KMS-11 (cell line): ENCODE measurements at regions not wholly inside any gene's neighbourhood (a gene's known extent, or its start where the extent isn't known, plus 50 kb on each side); places are given as distances from the start of the nearest gene placed in this dataset.
A peak's percentile ranks its signal among the peaks of the same experiment; 100 is the strongest.

Experiments
- H2AFZ ChIP-seq: fragments of 200-600 bp; sonication (generic); 2 replicates; pipeline ENCODE4 v1.6.1; 2016; ENCODE audit warnings: antibody characterized with exemption, mixed run types, low read depth
- H3K27ac ChIP-seq: fragments of 200-600 bp; sonication (generic); 2 replicates; pipeline ENCODE4 v1.6.1; 2016; ENCODE audit warnings: mild to moderate bottlenecking, mixed run types
- H3K27me3 ChIP-seq: fragments of 200-600 bp; sonication (generic); 2 replicates; pipeline ENCODE4 v1.6.1; 2017; ENCODE audit warnings: mild to moderate bottlenecking, low read depth, mixed run types, moderate library complexity; ENCODE audit not compliant: insufficient read depth
- H3K36me3 ChIP-seq: fragments of 200-600 bp; sonication (generic); 2 replicates; pipeline ENCODE4 v1.6.1; 2017; ENCODE audit warnings: mild to moderate bottlenecking, mixed run types; ENCODE audit not compliant: insufficient read depth
- H3K4me1 ChIP-seq: fragments of 200-600 bp; sonication (generic); 2 replicates; pipeline ENCODE4 v1.6.1; 2016; ENCODE audit warnings: mild to moderate bottlenecking, low read depth, mixed run types; ENCODE audit not compliant: poor library complexity, severe bottlenecking
- H3K4me2 ChIP-seq: fragments of 200-600 bp; sonication (generic); 2 replicates; pipeline ENCODE4 v1.7.0; 2016; ENCODE audit warnings: mild to moderate bottlenecking, mixed run types
- H3K4me3 ChIP-seq: fragments of 200-600 bp; sonication (generic); IDR thresholded peaks from 2 replicates; pipeline ENCODE4 v1.6.1; 2017; ENCODE audit warnings: low read depth, low read length, mixed read lengths; ENCODE audit not compliant: insufficient read depth
- H3K79me2 ChIP-seq: fragments of 200-600 bp; sonication (generic); 2 replicates; pipeline ENCODE4 v1.6.1; 2016; ENCODE audit warnings: low read depth, mixed run types; ENCODE audit not compliant: insufficient read depth
- H3K9ac ChIP-seq: fragments of 200-600 bp; sonication (generic); 2 replicates; pipeline ENCODE4 v1.6.1; 2016; ENCODE audit warnings: mild to moderate bottlenecking, mixed run types
- H4K20me1 ChIP-seq: fragments of 200-600 bp; sonication (generic); 2 replicates; pipeline ENCODE4 v1.6.1; 2016; ENCODE audit warnings: mild to moderate bottlenecking, mixed run types; ENCODE audit not compliant: insufficient read depth
- CTCF ChIP-seq: fragments of 200-600 bp; sonication (generic); conservative IDR thresholded peaks from 2 replicates; pipeline ENCODE4 v1.6.1; 2017; ENCODE audit warnings: low read depth, mild to moderate bottlenecking, antibody characterized with exemption, low read length, moderate library complexity, mixed read lengths

- H3K4me3 ChIP-seq = no peak overlapping the region
- no peak overlapping the region for H2AFZ ChIP-seq
- TF ChIP-seq CTCF = no peak
These were observed 137.7 kb upstream of the CCDC150 start for GRCh38 chr2:196501836-196502235.

GRCh38 chr2:196502386-196502785 lies 137.1 kb upstream of the CCDC150 start:
- no peak for TF ChIP-seq CTCF
- H3K4me1 ChIP-seq = peaks cover 32% of the 10 kb centered on the region

More at GRCh38 chr2:196501836-196502235, 137.7 kb upstream of the CCDC150 start:
- Histone ChIP-seq H3K4me1 (peaks cover 28% of the 10 kb centered on the region), H3K36me3 (no peaks in the 10 kb centered on the region), H3K9ac (no peak overlapping the region), H3K79me2 (no peaks in the 10 kb centered on the region), H3K4me2 (no peak overlapping the region), H3K27ac (no peak overlapping the region), H3K27me3 (no peaks in the 10 kb centered on the region), H4K20me1 (no peaks in the 10 kb centered on the region)

DNA sequence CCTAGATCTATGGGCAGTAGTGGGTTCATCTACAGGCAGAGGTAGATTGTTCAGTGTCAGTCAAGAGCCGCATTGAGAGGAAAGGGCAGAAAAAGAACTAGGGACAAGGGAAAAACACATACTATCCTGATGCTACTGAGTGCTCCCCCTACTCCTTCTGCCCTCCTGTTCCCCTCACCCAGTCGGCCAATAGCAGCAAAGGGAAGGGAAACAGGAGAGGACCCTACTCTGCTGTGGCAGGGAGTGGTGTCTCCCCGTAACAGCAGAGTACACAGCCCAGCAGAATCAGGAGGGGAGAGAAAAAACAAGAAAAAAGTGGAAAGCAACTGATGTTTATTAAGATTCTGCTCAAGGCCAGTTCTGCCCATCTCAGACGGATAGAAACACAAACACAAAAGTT lies 136.1 kb upstream of the CCDC150 start:
- H3K79me2 ChIP-seq = no peaks in the 10 kb centered on the region
- peaks cover 41% of the 10 kb centered on the region for H3K4me1 ChIP-seq
- H3K4me2 ChIP-seq = no peak overlapping the region
- H3K9ac ChIP-seq = no peak overlapping the region
- no peak overlapping the region for H3K27ac ChIP-seq
- H3K4me3 ChIP-seq = no peak overlapping the region
- no peak for TF ChIP-seq CTCF
- H2AFZ ChIP-seq = no peak overlapping the region
- no peaks in the 10 kb centered on the region for H3K36me3 ChIP-seq
- no peaks in the 10 kb centered on the region for H3K27me3 ChIP-seq
- no peaks in the 10 kb centered on the region for H4K20me1 ChIP-seq

More at GRCh38 chr2:196502386-196502785, 137.1 kb upstream of the CCDC150 start:
- Histone ChIP-seq H4K20me1 (no peaks in the 10 kb centered on the region), H2AFZ (no peak overlapping the region), H3K4me2 (no peak overlapping the region), H3K36me3 (no peaks in the 10 kb centered on the region), H3K4me3 (no peak overlapping the region), H3K27me3 (no peaks in the 10 kb centered on the region), H3K9ac (no peak overlapping the region), H3K79me2 (no peaks in the 10 kb centered on the region), H3K27ac (no peak overlapping the region)

DNA sequence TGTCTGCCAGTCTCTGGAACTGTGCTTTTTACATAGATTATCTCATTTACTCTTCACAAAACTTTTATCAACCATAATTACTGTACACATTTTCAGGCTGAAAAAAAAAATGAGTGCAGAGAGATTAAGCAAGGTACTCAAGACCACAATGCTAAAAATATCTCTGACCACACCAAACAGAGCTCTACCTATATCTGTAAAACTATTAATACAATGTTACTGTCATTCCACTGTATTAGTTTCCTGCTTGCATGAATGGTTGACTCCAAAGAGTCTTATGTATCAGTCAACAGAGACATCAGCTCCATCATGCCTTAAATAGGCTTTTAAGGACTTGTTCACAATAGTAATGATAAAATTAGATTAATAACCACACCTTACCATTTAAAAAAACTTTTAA lies 134.7 kb upstream of the CCDC150 start:
- Histone ChIP-seq H3K4me3 (no peak overlapping the region), H3K9ac (no peak overlapping the region), H3K27me3 (no peaks in the 10 kb centered on the region), H4K20me1 (no peaks in the 10 kb centered on the region), H2AFZ (peak overlapping the region; percentile 15; the same call in 1 of the 2 replicates), H3K4me1 (peaks cover 41% of the 10 kb centered on the region), H3K36me3 (no peaks in the 10 kb centered on the region), H3K27ac (peak overlapping the region; percentile 14; the same call in 1 of the 2 replicates), H3K4me2 (peak overlapping the region; percentile 78), H3K79me2 (no peaks in the 10 kb centered on the region)
- no peak for TF ChIP-seq CTCF
